Skeletal muscle tissue (tissue), 3 donors: ENCODE measurements at regions not wholly inside any gene's neighbourhood (a gene's known extent, or its start where the extent isn't known, plus 50 kb on each side); places are given as distances from the start of the nearest gene placed in this dataset.

ENCODE experiments used
- H3K27ac ChIP-seq: one replicate; pipeline ENCODE4 v1.7.0; 2013; ENCODE audit warnings: mild to moderate bottlenecking, low read depth, low read length, inconsistent platforms
- H3K27me3 ChIP-seq, 3 donors: one replicate each; pipeline ENCODE4 v1.7.0; 2013; ENCODE audit warnings: low read length in 3 of 3; ENCODE audit not compliant: control insufficient read depth in 3 of 3, insufficient read depth in 3 of 3
- H3K36me3 ChIP-seq, 3 donors: one replicate each; pipeline ENCODE4 v1.7.0; 2013; ENCODE audit warnings: low read length in 3 of 3; ENCODE audit not compliant: control insufficient read depth in 3 of 3, insufficient read depth in 3 of 3
- H3K4me1 ChIP-seq, 3 donors: one replicate each; pipeline ENCODE4 v1.7.0; 2013; ENCODE audit warnings: low read length in 3 of 3, mild to moderate bottlenecking in 3 of 3; ENCODE audit not compliant: control insufficient read depth in 3 of 3, insufficient read depth in 3 of 3
- H3K4me3 ChIP-seq, 3 donors: one replicate each; pipeline ENCODE4 v1.7.0; 2013; ENCODE audit warnings: low read length in 3 of 3
- H3K9ac ChIP-seq, 3 donors: one replicate each; pipeline ENCODE4 v1.7.0; 2013; ENCODE audit warnings: low read length in 3 of 3, mild to moderate bottlenecking in 3 of 3, moderate library complexity in 2 of 3, low read depth in 1 of 3
- H3K9me3 ChIP-seq, 3 donors: one replicate each; pipeline ENCODE4 v1.7.0; 2013; ENCODE audit warnings: low read length in 3 of 3; ENCODE audit not compliant: control insufficient read depth in 3 of 3
- donor health status: Osteomylitis.

DNA sequence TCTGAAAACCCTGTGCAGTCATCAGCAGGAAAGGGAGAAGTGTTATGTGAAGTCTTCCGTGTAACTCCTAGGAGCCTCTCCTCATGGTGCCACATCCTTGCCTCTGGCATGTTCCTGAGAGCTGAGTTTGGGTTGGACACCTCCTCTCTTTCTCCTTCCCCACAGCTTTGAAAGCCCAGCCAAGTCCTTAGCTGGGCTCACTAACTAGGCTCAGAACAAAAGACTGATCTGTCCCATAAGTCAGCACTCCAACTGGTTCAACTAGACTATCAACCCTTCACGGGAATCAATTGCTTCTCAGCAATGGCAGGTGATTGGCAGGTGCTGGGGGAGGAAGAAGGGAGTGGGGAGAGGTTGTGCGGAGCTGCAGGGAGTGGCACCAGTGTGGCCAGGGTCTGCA lies 509.9 kb upstream of the B3GAT1 start:
- H3K27me3 ChIP-seq: peaks cover 0 to 8% (median 0%) of the 10 kb centered on the region in 3 donors
- no peaks in the 10 kb centered on the region for H3K4me1 ChIP-seq
- no peak overlapping the region for H3K4me3 ChIP-seq
- H3K36me3 ChIP-seq: no peaks in the 10 kb centered on the region
- no peaks in the 10 kb centered on the region for H3K9me3 ChIP-seq
- H3K9ac ChIP-seq: no peak overlapping the region
- no peak overlapping the region for H3K27ac ChIP-seq

DNA sequence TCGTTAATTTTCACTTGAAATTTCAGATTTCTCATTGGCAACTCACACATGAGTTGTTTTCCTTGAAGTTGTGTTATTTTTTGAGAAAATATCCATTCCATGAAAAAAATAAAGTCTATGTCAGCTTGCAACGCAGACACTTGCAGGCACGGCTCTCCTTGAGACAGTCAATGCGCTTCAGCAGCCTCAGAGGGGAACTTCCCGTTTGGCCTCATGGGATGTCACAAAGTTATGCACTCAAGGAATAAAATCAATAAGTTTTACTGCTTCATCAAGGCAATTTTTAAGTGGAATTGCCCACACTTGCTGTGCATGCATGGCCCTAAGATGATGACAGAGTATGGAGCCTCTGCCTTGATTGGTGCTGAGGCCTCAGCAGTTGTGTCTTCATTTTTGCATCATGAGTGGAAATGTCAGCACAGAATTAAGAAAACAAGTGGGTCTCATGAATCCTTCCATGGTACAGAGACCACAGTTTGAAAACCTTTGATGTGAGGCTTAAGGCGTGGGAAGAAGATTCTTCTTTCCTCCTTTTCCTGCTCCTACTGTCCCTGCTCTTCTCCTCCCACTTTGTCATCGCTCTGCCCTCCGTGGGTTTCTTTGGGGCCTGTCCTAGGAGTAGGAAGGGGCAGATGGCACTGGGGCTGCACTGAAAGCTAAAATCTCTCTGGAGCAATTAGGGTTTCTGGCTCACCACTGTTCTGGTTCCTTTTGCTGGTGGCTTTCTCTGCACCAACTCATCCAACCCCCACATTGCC lies 509.0 kb upstream of the B3GAT1 start:
- no peak overlapping the region for H3K4me3 ChIP-seq
- peaks cover 0 to 9% (median 0%) of the 10 kb centered on the region in 3 donors for H3K27me3 ChIP-seq
- no peaks in the 10 kb centered on the region for H3K4me1 ChIP-seq
- H3K27ac ChIP-seq: no peak overlapping the region
- no peak overlapping the region for H3K9ac ChIP-seq
- no peaks in the 10 kb centered on the region for H3K9me3 ChIP-seq
- no peaks in the 10 kb centered on the region for H3K36me3 ChIP-seq

- Histone ChIP-seq H3K4me3 (no peak overlapping the region), H3K36me3 (no peaks in the 10 kb centered on the region), H3K9ac (no peak overlapping the region), H3K27ac (no peak overlapping the region), H3K27me3 (peaks cover 0 to 12% (median 0%) of the 10 kb centered on the region in 3 donors), H3K9me3 (peaks cover 0 to under 1% (median 0%) of the 10 kb centered on the region in 3 donors), H3K4me1 (peaks cover 0 to 5% (median 0%) of the 10 kb centered on the region in 3 donors)
These were observed 504.6 kb upstream of the B3GAT1 start for GRCh38 chr11:134916421-134917213.

GRCh38 chr11:134915881-134916280 lies 503.8 kb upstream of the B3GAT1 start:
- H3K9ac ChIP-seq: no peak overlapping the region
- H3K36me3 ChIP-seq: no peaks in the 10 kb centered on the region
- H3K9me3 ChIP-seq: peaks cover 0 to 2% (median 0%) of the 10 kb centered on the region in 3 donors
- peaks cover 0 to 5% (median 0%) of the 10 kb centered on the region in 3 donors for H3K4me1 ChIP-seq
- no peak overlapping the region for H3K4me3 ChIP-seq
- H3K27me3 ChIP-seq: peaks cover 0 to 9% (median 0%) of the 10 kb centered on the region in 3 donors
- no peak overlapping the region for H3K27ac ChIP-seq

DNA sequence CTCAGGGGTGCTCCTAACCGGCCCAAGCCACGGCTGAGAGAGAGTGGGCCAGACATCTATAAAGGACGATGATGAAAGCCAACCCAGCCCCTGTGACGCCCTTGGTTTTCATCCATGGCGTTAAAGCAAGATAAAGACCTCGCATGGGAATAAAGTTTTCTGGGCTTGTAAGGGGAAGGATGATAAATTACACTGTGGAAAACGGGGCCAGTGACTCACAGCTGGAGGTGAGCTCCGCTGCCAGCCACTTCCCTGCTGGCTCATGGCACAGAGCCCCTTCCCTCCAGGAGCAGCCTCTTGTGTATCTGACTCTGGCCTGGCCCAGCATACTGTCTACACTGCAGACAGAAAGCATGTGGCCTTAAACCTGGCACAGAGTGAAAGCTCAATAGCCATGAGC lies 503.2 kb upstream of the B3GAT1 start:
- peaks cover 0 to 2% (median 0%) of the 10 kb centered on the region in 3 donors for H3K9me3 ChIP-seq
- H3K4me1 ChIP-seq: peaks cover 0 to 5% (median 0%) of the 10 kb centered on the region in 3 donors
- H3K27me3 ChIP-seq: peaks cover 0 to 9% (median 0%) of the 10 kb centered on the region in 3 donors
- H3K27ac ChIP-seq: no peak overlapping the region
- no peak overlapping the region for H3K9ac ChIP-seq
- no peaks in the 10 kb centered on the region for H3K36me3 ChIP-seq
- no peak overlapping the region for H3K4me3 ChIP-seq

DNA sequence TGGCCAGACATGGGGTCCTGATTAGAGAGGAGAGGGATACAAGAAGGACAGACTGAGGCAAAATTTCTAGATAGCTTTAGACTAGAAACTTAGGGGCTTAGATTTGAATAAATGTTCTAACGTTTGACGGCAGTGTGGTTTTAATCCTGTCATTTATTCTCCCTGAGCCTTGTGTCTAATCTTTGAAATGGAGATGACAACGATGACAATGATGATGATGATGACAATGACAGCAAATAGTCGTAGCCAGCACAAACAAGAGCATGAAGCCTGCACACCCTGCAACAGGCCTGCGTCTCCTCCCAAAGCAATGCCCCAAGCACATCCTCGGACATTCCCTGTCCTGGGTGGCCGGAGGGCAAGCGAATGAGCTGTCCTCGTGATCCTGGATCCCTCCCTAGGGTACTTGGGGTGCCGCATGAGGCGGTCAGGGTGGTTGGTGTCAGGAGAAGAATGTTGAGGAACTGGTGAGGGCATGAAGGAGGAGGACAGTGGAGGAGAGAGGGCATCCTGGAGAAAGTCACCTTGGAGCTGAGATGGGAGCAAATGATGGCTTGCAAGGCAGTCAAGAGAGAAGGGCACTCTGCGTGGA lies 502.1 kb upstream of the B3GAT1 start:
- H3K9me3 ChIP-seq: peaks cover 0 to 2% (median 0%) of the 10 kb centered on the region in 3 donors
- H3K9ac ChIP-seq: no peak overlapping the region
- H3K27me3 ChIP-seq: peaks cover 0 to 9% (median 0%) of the 10 kb centered on the region in 3 donors
- H3K27ac ChIP-seq: no peak overlapping the region
- peaks cover 0 to 5% (median 0%) of the 10 kb centered on the region in 3 donors for H3K4me1 ChIP-seq
- H3K4me3 ChIP-seq: no peak overlapping the region
- no peaks in the 10 kb centered on the region for H3K36me3 ChIP-seq

DNA sequence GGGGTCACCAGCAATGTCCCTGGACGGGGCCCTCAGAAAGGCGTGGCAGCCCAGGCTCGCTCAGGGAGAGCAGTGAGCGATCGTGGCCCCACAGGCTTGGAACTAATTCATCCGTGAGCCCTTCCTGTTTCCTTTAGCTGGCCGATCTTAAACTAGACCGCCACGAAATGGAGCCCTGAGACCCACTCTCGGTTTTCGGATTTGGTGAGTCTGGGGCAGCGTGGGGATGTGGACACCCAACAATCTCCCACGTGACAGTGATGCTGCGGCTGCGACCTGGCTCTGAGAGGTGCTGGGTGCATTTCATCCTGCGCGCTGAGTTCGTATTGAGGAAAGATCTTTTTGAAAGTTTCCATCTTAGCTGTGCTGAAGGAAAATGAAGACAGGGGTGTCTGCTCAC lies 501.3 kb upstream of the B3GAT1 start:
- no peaks in the 10 kb centered on the region for H3K36me3 ChIP-seq

GRCh38 chr11:134911514-134912180 lies 499.6 kb upstream of the B3GAT1 start:
- no peak overlapping the region for H3K9ac ChIP-seq
- peaks cover 0 to 2% (median 0%) of the 10 kb centered on the region in 3 donors for H3K9me3 ChIP-seq
- no peak overlapping the region for H3K4me3 ChIP-seq
- no peak overlapping the region for H3K27ac ChIP-seq
- peaks cover 0 to 9% (median 3%) of the 10 kb centered on the region in 3 donors for H3K27me3 ChIP-seq
- no peaks in the 10 kb centered on the region for H3K36me3 ChIP-seq
- H3K4me1 ChIP-seq: peaks cover 0 to 5% (median 0%) of the 10 kb centered on the region in 3 donors

More for the DNA sequence above, 501.3 kb upstream of the B3GAT1 start:
- Histone ChIP-seq H3K4me3 (no peak overlapping the region), H3K27me3 (peaks cover 0 to 9% (median 0%) of the 10 kb centered on the region in 3 donors), H3K27ac (no peak overlapping the region), H3K9ac (no peak overlapping the region), H3K9me3 (peaks cover 0 to 2% (median 0%) of the 10 kb centered on the region in 3 donors), H3K4me1 (peaks cover 0 to 5% (median 0%) of the 10 kb centered on the region in 3 donors)

DNA sequence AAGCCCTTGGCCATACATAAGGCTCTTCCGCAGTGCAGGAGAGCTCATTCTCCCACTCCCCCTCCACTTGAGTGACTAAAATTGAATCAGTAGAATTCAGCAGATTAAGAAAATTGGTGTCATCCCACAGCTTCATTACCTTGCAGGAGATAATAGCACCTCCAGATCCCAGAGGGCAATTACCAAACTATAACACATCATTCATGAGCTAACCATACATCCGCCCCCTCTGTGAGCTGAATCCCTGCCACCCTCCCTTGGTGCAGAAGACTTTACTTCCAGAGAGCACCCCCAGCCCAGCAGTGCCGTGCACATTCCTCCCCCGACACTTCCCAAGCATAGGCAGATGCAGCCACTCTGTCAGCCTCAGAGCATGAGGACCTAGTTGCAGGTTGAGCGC lies 496.5 kb upstream of the B3GAT1 start:
- no peak overlapping the region for H3K9ac ChIP-seq
- peaks cover 3 to 10% (median 8%) of the 10 kb centered on the region in 3 donors for H3K4me1 ChIP-seq
- H3K27ac ChIP-seq: no peak overlapping the region
- H3K9me3 ChIP-seq: peaks cover 0 to 2% (median 0%) of the 10 kb centered on the region in 3 donors
- no peaks in the 10 kb centered on the region for H3K36me3 ChIP-seq
- H3K27me3 ChIP-seq: peaks cover 5 to 17% (median 13%) of the 10 kb centered on the region in 3 donors
- H3K4me3 ChIP-seq: no peak overlapping the region
